H1 (cell line): ENCODE measurements at regions not wholly inside any gene's neighbourhood (a gene's known extent, or its start where the extent isn't known, plus 50 kb on each side); places are given as distances from the start of the nearest gene placed in this dataset.

Experiments
- CTCF ChIA-PET: fragments of 300-600 bp; sonication (Branson Sonifier 250); formaldehyde crosslinking; loops from one replicate; lab custom pipeline; 2021; ENCODE audit not compliant: partially characterized antibody; lab: Charles Lee
- POLR2A ChIA-PET: fragments of 300-600 bp; sonication (Branson Sonifier 250); formaldehyde crosslinking; loops from one replicate; lab custom pipeline; 2021; ENCODE audit warnings: inconsistent platforms; ENCODE audit not compliant: partially characterized antibody; lab: Charles Lee
- DNase-seq, 2 experiments: peaks; one replicate each; pipeline versions ENCODE4 v3.0.0 to v3.0.0-alpha.2; 2010 to 2022; ENCODE audit warnings: low spot score in 2 of 2, low read depth in 1 of 2, mixed read lengths in 1 of 2
- FAIRE-seq: peaks from 2 replicates; lab custom pipeline; 2011; peaks lifted over from hg19 to GRCh38; lab: Jason Lieb, UNC
- H2AFZ ChIP-seq: 2 replicates; pipeline ENCODE4 v1.8.1; 2012; ENCODE audit warnings: low read length, inconsistent platforms
- H2AK5ac ChIP-seq: 2 replicates; pipeline ENCODE4 v1.6.1; 2013; ENCODE audit warnings: low read depth, low read length
- H2BK120ac ChIP-seq: replicated peaks from 2 replicates; pipeline ENCODE3; 2013; ENCODE audit warnings: low read depth, low read length, inconsistent platforms
- H2BK12ac ChIP-seq: 2 replicates; pipeline ENCODE4 v1.6.1; 2013; ENCODE audit warnings: low read depth, low read length
- H2BK15ac ChIP-seq: 2 replicates; pipeline ENCODE4 v1.6.1; 2013; ENCODE audit warnings: low read length
- H2BK20ac ChIP-seq: 2 replicates; pipeline ENCODE4 v1.6.1; 2013; ENCODE audit warnings: low read length
- H2BK5ac ChIP-seq: 2 replicates; pipeline ENCODE4 v1.6.1; 2013; ENCODE audit warnings: low read depth, low read length
- H3K14ac ChIP-seq: 2 replicates; pipeline ENCODE4 v1.6.1; 2013; ENCODE audit warnings: inconsistent platforms; ENCODE audit not compliant: insufficient read length
- H3K18ac ChIP-seq: 2 replicates; pipeline ENCODE4 v1.6.1; 2013; ENCODE audit warnings: low read length; ENCODE audit errors: extremely low read depth
- H3K23ac ChIP-seq: 2 replicates; pipeline ENCODE4 v1.6.1; 2013; ENCODE audit warnings: inconsistent platforms; ENCODE audit not compliant: insufficient read length
- H3K23me2 ChIP-seq: 2 replicates; pipeline ENCODE4 v1.6.1; 2013; ENCODE audit warnings: low read depth, low read length
- H3K27ac ChIP-seq: 2 replicates; pipeline ENCODE4 v1.6.1; 2011; ENCODE audit warnings: low read depth, low read length, inconsistent platforms
- H3K27me3 ChIP-seq, 4 experiments: replicated peaks in 1 of 4; 1 replicate in 1 of 4; 2 replicates in 3 of 4; pipeline versions ENCODE4 v1.6.1 to v1.8.1; 2011 to 2013; ENCODE audit warnings: low read length in 3 of 4, mild to moderate bottlenecking in 3 of 4, inconsistent platforms in 2 of 4, mixed read lengths in 2 of 4, moderate library complexity in 1 of 4; ENCODE audit not compliant: control insufficient read depth in 3 of 4, insufficient read depth in 3 of 4; ENCODE audit errors: extremely low read depth in 1 of 4
- H3K36me3 ChIP-seq, 4 experiments: 2 replicates each; pipeline versions ENCODE4 v1.6.1 to v1.8.1; 2011 to 2013; ENCODE audit warnings: mild to moderate bottlenecking in 4 of 4, low read length in 3 of 4, moderate library complexity in 2 of 4, control low read depth in 1 of 4, inconsistent platforms in 1 of 4; ENCODE audit not compliant: insufficient read depth in 4 of 4, control insufficient read depth in 2 of 4
- H3K4ac ChIP-seq: replicated peaks from 2 replicates; pipeline ENCODE3; 2013; ENCODE audit warnings: low read length, low read depth, mixed read lengths, inconsistent platforms; ENCODE audit not compliant: insufficient read length
- H3K4me1 ChIP-seq, 4 experiments: replicated peaks in 1 of 4; 1 replicate in 1 of 4; 2 replicates in 3 of 4; pipeline versions ENCODE4 v1.6.1 to v1.8.1; 2011 to 2013; ENCODE audit warnings: low read length in 3 of 4, inconsistent platforms in 2 of 4, mixed read lengths in 1 of 4; ENCODE audit not compliant: insufficient read depth in 4 of 4, control insufficient read depth in 3 of 4
- H3K4me2 ChIP-seq, 2 experiments: 2 replicates each; pipeline versions ENCODE4 v1.6.1 to v1.8.1; 2011 to 2013; ENCODE audit warnings: low read depth in 2 of 2, low read length in 2 of 2, control low read depth in 1 of 2, inconsistent platforms in 1 of 2, mild to moderate bottlenecking in 1 of 2; ENCODE audit not compliant: insufficient read depth in 1 of 2
- H3K4me3 ChIP-seq, 4 experiments: fragments of 200-600, 300-600 bp in 1 of 4; sonication (generic), shearing (Covaris generic), sonication (Bioruptor Twin) in 1 of 4; 2 replicates each; pipeline versions ENCODE4 v1.5.1 to v1.8.1; 2011 to 2016; ENCODE audit warnings: low read length in 4 of 4, low read depth in 3 of 4, control low read depth in 2 of 4, inconsistent platforms in 2 of 4, mild to moderate bottlenecking in 2 of 4, mixed read lengths in 1 of 4, moderate library complexity in 1 of 4; ENCODE audit not compliant: insufficient read depth in 2 of 4; ENCODE audit errors: extremely low read depth in 1 of 4
- H3K56ac ChIP-seq: replicated peaks from 2 replicates; pipeline ENCODE3; 2013; ENCODE audit warnings: low read depth, mild to moderate bottlenecking, mixed read lengths, low read length, inconsistent platforms; ENCODE audit not compliant: insufficient read length
- H3K79me1 ChIP-seq: 2 replicates; pipeline ENCODE4 v1.6.1; 2013; ENCODE audit warnings: low read depth, low read length, control low read depth
- H3K79me2 ChIP-seq, 2 experiments: 2 replicates each; pipeline versions ENCODE4 v1.6.1 to v1.8.1; 2012 to 2013; ENCODE audit warnings: low read length in 2 of 2, mild to moderate bottlenecking in 2 of 2, inconsistent platforms in 1 of 2; ENCODE audit not compliant: insufficient read depth in 2 of 2, control insufficient read depth in 1 of 2
- H3K9ac ChIP-seq, 4 experiments: replicated peaks in 1 of 4; 1 replicate in 1 of 4; 2 replicates in 3 of 4; pipeline versions ENCODE4 v1.6.1 to v1.8.1; 2011 to 2013; ENCODE audit warnings: low read depth in 3 of 4, low read length in 3 of 4, control low read depth in 2 of 4, mild to moderate bottlenecking in 2 of 4, moderate library complexity in 2 of 4, inconsistent platforms in 1 of 4; ENCODE audit errors: extremely low read depth in 1 of 4
- H3K9me3 ChIP-seq, 2 experiments: 2 replicates each; pipeline versions ENCODE4 v1.6.1 to v1.8.1; 2012 to 2013; ENCODE audit warnings: mild to moderate bottlenecking in 2 of 2, moderate library complexity in 2 of 2, control low read depth in 1 of 2, inconsistent platforms in 1 of 2, low read depth in 1 of 2, low read length in 1 of 2, mixed read lengths in 1 of 2; ENCODE audit not compliant: insufficient read depth in 2 of 2
- H4K20me1 ChIP-seq, 2 experiments: replicated peaks in 1 of 2; 2 replicates each; pipeline versions ENCODE3 to v1.8.1; 2011 to 2013; ENCODE audit warnings: inconsistent platforms in 2 of 2, low read length in 2 of 2, mild to moderate bottlenecking in 1 of 2; ENCODE audit not compliant: insufficient read depth in 2 of 2, control insufficient read depth in 1 of 2
- H4K5ac ChIP-seq: 2 replicates; pipeline ENCODE4 v1.6.1; 2013; ENCODE audit warnings: low read length, low read depth, mixed read lengths, inconsistent platforms; ENCODE audit not compliant: insufficient read length
- H4K8ac ChIP-seq: 2 replicates; pipeline ENCODE4 v1.8.0; 2013; ENCODE audit warnings: mild to moderate bottlenecking, moderate library complexity, low read length, inconsistent platforms; ENCODE audit not compliant: insufficient read depth; ENCODE audit errors: extremely low read depth
- H4K91ac ChIP-seq: replicated peaks from 2 replicates; pipeline ENCODE3; 2013; ENCODE audit warnings: low read length, mixed read lengths, inconsistent platforms; ENCODE audit not compliant: insufficient read length
- BCL11A ChIP-seq, 2 experiments: IDR thresholded peaks; one replicate each; pipeline ENCODE4 v1.6.1; 2011; ENCODE audit warnings: low read depth in 2 of 2, low read length in 2 of 2, mild to moderate bottlenecking in 2 of 2
- CHD1 ChIP-seq: IDR thresholded peaks from 2 replicates; pipeline ENCODE4 v1.6.1; 2012; ENCODE audit warnings: low read depth, low read length, improper control_type of control experiment
- EGR1 ChIP-seq: IDR thresholded peaks from 2 replicates; pipeline ENCODE4 v1.6.1; 2011; ENCODE audit warnings: low read depth, low read length, borderline replicate concordance
- RBBP5 ChIP-seq: IDR thresholded peaks from 2 replicates; pipeline ENCODE4 v1.7.1; 2012; ENCODE audit warnings: low read depth, mild to moderate bottlenecking, inconsistent platforms, low read length, moderate library complexity, borderline replicate concordance
- WGBS, 2 experiments: shearing (Covaris generic) in 1 of 2; methylation state at CpG; one replicate each; pipeline versions ENCODE4 v1.1.6 to v1.1.7; 2013 to 2015; ENCODE audit warnings: low lambda C conversion rate in 2 of 2, mixed read lengths in 2 of 2, inconsistent platforms in 1 of 2, low coverage in 1 of 2, missing lambda C conversion rate in 1 of 2; ENCODE audit not compliant: insufficient replicate concordance in 2 of 2, insufficient coverage in 1 of 2, insufficient read length in 1 of 2; ENCODE audit errors: extremely low coverage in 1 of 2, missing lambda C conversion rate in 1 of 2; 5-methylcytosine and 5-hydroxymethylcytosine counted together

- no peak overlapping the region for H3K4me2 ChIP-seq
- POLR2A ChIA-PET: no interaction called here
- FAIRE-seq: no peak
- TF ChIP-seq EGR1 (no peak), CHD1 (no peak), RBBP5 (no peak), BCL11A (IDR thresholded peaks at IDR 0.05; ENCODE audit: low read depth in 2 of 2, low read length in 2 of 2) (no peak)
These were observed 109.1 kb downstream of the LMO4 start for GRCh38 chr1:87437663-87438295.

More at GRCh38 chr1:87437663-87438295, 109.1 kb downstream of the LMO4 start:
- Histone ChIP-seq H2BK20ac (no peak overlapping the region), H3K27me3 (no peaks in the 10 kb centered on the region), H3K27ac (no peak overlapping the region), H3K4me3 (no peak overlapping the region), H2BK15ac (no peak overlapping the region), H4K91ac (no peak overlapping the region), H3K4me1 (peaks cover 0 to 9% (median 2%) of the 10 kb centered on the region in 4 experiments; a peak in 3 of 7 replicates), H4K5ac (no peak overlapping the region), H3K18ac (no peak overlapping the region), H3K23me2 (no peaks in the 10 kb centered on the region), H3K9me3 (no peaks in the 10 kb centered on the region), H3K56ac (no peak overlapping the region), H3K23ac (no peak overlapping the region), H3K36me3 (no peaks in the 10 kb centered on the region), H3K79me1 (no peaks in the 10 kb centered on the region), H2BK12ac (no peak overlapping the region), H3K14ac (no peak overlapping the region), H3K4ac (no peak overlapping the region), H2AK5ac (no peak overlapping the region), H3K79me2 (no peaks in the 10 kb centered on the region), H2BK5ac (no peak overlapping the region), H2AFZ (no peak overlapping the region), H3K9ac (no peak overlapping the region), H2BK120ac (no peak overlapping the region), H4K20me1 (no peaks in the 10 kb centered on the region), H4K8ac (no peak overlapping the region)
- CTCF ChIA-PET: interaction anchor here (0.6 to 1.6 kb wide), 2 partner anchors 11 to 305 kb away, joined by 3 to 4 read pairs; no protein-coding TSS in a partner anchor
- whole genome bisulfite sequencing, 2 experiments: 81% methylated on average over 3 of the region's 3 CpGs; no CpG with 5 or more reads in 1 of the 2 experiments
- no peak for DNase-seq
